ENCODE measurements at regions not wholly inside any gene's neighbourhood (a gene's known extent, or its start where the extent isn't known, plus 50 kb on each side); places are given as distances from the start of the nearest gene placed in this dataset.
"Not testable (repeated sequence)": the region's sequence is repeated elsewhere in the genome, so short reads cannot be mapped to it uniquely, and the experiment has no call there.

GRCh38 chr12:83939718-83940117 is 972.9 kb downstream of the SLC6A15 start:
- H3K36me3 ChIP-seq (ENCODE audit: low read depth, missing control alignments) = no peaks in the 10 kb centered on the region
- no peaks in the 10 kb centered on the region for H3K27me3 ChIP-seq
- TF ChIP-seq POLR2A (IDR thresholded peaks at IDR 0.05) (no peak), CTCF (IDR thresholded peaks at IDR 0.05) (no peak)
- no peak overlapping the region for H3K27ac ChIP-seq
- intact Hi-C loops (cut with DNase I; ENCODE audit: low total_unique reads) = no loop called here
- DNase-seq = no peak
- no peak overlapping the region for H3K4me3 ChIP-seq
- H3K4me1 ChIP-seq = no peaks in the 10 kb centered on the region
- H3K9me3 ChIP-seq = no peaks in the 10 kb centered on the region

- Histone ChIP-seq H3K27me3 (no peaks in the 10 kb centered on the region), H3K27ac (no peak overlapping the region), H3K4me3 (no peak overlapping the region), H3K4me1 (no peaks in the 10 kb centered on the region), H3K9me3 (no peaks in the 10 kb centered on the region), H3K36me3 (ENCODE audit: low read depth, missing control alignments) (no peaks in the 10 kb centered on the region)
- TF ChIP-seq POLR2A (IDR thresholded peaks at IDR 0.05) (no peak), CTCF (IDR thresholded peaks at IDR 0.05) (no peak)
- no peak for DNase-seq
- intact Hi-C loops (cut with DNase I; ENCODE audit: low total_unique reads) = no loop called here
Observed at GRCh38 chr12:83933615-83934014, 979.0 kb downstream of the SLC6A15 start.

GRCh38 chr12:83932011-83932410 is 980.6 kb downstream of the SLC6A15 start:
- no peak for TF ChIP-seq POLR2A (IDR thresholded peaks at IDR 0.05)
- no peak for TF ChIP-seq CTCF (IDR thresholded peaks at IDR 0.05)
- no peaks in the 10 kb centered on the region for H3K27me3 ChIP-seq
- H3K9me3 ChIP-seq = no peaks in the 10 kb centered on the region
- 75 to 77% methylated on average over 4 of the region's 4 CpGs for WGBS, 2 donors
- intact Hi-C loops (cut with DNase I; ENCODE audit: low total_unique reads) = no loop called here
- H3K36me3 ChIP-seq (ENCODE audit: low read depth, missing control alignments) = no peaks in the 10 kb centered on the region
- H3K4me1 ChIP-seq = no peaks in the 10 kb centered on the region
- H3K27ac ChIP-seq = no peak overlapping the region
- DNase-seq = no peak
- H3K4me3 ChIP-seq = no peak overlapping the region

GRCh38 chr12:83931451-83931850 is 981.1 kb downstream of the SLC6A15 start:
- Histone ChIP-seq H3K9me3 (no peaks in the 10 kb centered on the region), H3K4me3 (no peak overlapping the region), H3K27me3 (no peaks in the 10 kb centered on the region), H3K36me3 (ENCODE audit: low read depth, missing control alignments) (no peaks in the 10 kb centered on the region), H3K4me1 (no peaks in the 10 kb centered on the region), H3K27ac (no peak overlapping the region)
- TF ChIP-seq CTCF (IDR thresholded peaks at IDR 0.05) (no peak), POLR2A (IDR thresholded peaks at IDR 0.05) (no peak)
- intact Hi-C loops (cut with DNase I; ENCODE audit: low total_unique reads) = no loop called here
- no peak for DNase-seq

GRCh38 chr12:83929792-83930191 is 982.8 kb downstream of the SLC6A15 start:
- H3K4me3 ChIP-seq; H3K4me1 ChIP-seq; intact Hi-C loops (cut with DNase I; ENCODE audit: low total_unique reads); H3K36me3 ChIP-seq (ENCODE audit: low read depth, missing control alignments); DNase-seq; H3K9me3 ChIP-seq; H3K27ac ChIP-seq; H3K27me3 ChIP-seq: not testable (repeated sequence)
- WGBS, 2 donors = 68 to 79% methylated on average over 13 of the region's 13 CpGs
